HCT116 (cell line): ENCODE measurements at regions not wholly inside any gene's neighbourhood (a gene's known extent, or its start where the extent isn't known, plus 50 kb on each side); places are given as distances from the start of the nearest gene placed in this dataset.
"Not testable (repeated sequence)": the region's sequence is repeated elsewhere in the genome, so short reads cannot be mapped to it uniquely, and the experiment has no call there.

ENCODE experiments used
- CTCF ChIP-seq, 3 experiments: fragments of 200-600 bp in 1 of 3; sonication (generic) in 1 of 3; IDR thresholded peaks in 2 of 3; conservative IDR thresholded peaks in 1 of 3; 2 replicates each; pipeline ENCODE4 v1.5.1; 2012 to 2017; ENCODE audit warnings: low read depth in 2 of 3, low read length in 2 of 3, antibody characterized with exemption in 1 of 3, borderline replicate concordance in 1 of 3, control low read depth in 1 of 3, mild to moderate bottlenecking in 1 of 3, mixed read lengths in 1 of 3, mixed run types in 1 of 3, moderate library complexity in 1 of 3; ENCODE audit not compliant: insufficient read depth in 1 of 3
- MAX ChIP-seq: IDR thresholded peaks from 2 replicates; pipeline ENCODE4 v1.6.1; 2012
- POLR2AphosphoS5 ChIP-seq: IDR thresholded peaks from 2 replicates; pipeline ENCODE4 v1.6.1; 2011; ENCODE audit warnings: mild to moderate bottlenecking, low read depth, low read length, moderate library complexity
- SRF ChIP-seq: IDR thresholded peaks from 2 replicates; pipeline ENCODE4 v1.6.1; 2012; ENCODE audit warnings: low read depth
- ZBTB33 ChIP-seq: IDR thresholded peaks from 2 replicates; pipeline ENCODE4 v1.6.1; 2011; ENCODE audit warnings: mild to moderate bottlenecking, low read length, moderate library complexity; ENCODE audit not compliant: insufficient replicate concordance; ENCODE audit errors: extremely low read depth
- ZNF274 ChIP-seq: fragments of 200-500 bp; sonication (Bioruptor generic); IDR thresholded peaks from 2 replicates; pipeline ENCODE4 v1.6.1; 2014; ENCODE audit warnings: mild to moderate bottlenecking, low read depth, low read length, inconsistent platforms

GRCh38 chr4:9683174-9683573 is 98.3 kb upstream of the DRD5 start:
- not testable (repeated sequence) for TF ChIP-seq ZBTB33; MAX; SRF; ZNF274; CTCF (IDR thresholded peaks at IDR 0.05 in 2 of 3, conservative IDR thresholded peaks at IDR 0.05 in 1 of 3; ENCODE audit: borderline replicate concordance in 1 of 3, insufficient read depth in 1 of 3, low read depth in 2 of 3, low read length in 2 of 3); POLR2AphosphoS5
